ENCODE measurements at regions not wholly inside any gene's neighbourhood (a gene's known extent, or its start where the extent isn't known, plus 50 kb on each side); places are given as distances from the start of the nearest gene placed in this dataset.

GRCh38 chr3:73966733-73967132 is 342.0 kb upstream of the PDZRN3 start:
- H3K27me3 ChIP-seq (ENCODE audit: control insufficient read depth, extremely low read depth, insufficient read depth, low read length) = no peaks in the 10 kb centered on the region
- no peak for DNase-seq (ENCODE audit: low read depth, low spot score)
- no peak overlapping the region for H3K9ac ChIP-seq (ENCODE audit: control insufficient read depth, extremely low read depth, insufficient read depth, low read length)
- no peak for TF ChIP-seq EZH2 (IDR thresholded peaks at IDR 0.05; ENCODE audit: low read length)
- TF ChIP-seq, protein P1, sequence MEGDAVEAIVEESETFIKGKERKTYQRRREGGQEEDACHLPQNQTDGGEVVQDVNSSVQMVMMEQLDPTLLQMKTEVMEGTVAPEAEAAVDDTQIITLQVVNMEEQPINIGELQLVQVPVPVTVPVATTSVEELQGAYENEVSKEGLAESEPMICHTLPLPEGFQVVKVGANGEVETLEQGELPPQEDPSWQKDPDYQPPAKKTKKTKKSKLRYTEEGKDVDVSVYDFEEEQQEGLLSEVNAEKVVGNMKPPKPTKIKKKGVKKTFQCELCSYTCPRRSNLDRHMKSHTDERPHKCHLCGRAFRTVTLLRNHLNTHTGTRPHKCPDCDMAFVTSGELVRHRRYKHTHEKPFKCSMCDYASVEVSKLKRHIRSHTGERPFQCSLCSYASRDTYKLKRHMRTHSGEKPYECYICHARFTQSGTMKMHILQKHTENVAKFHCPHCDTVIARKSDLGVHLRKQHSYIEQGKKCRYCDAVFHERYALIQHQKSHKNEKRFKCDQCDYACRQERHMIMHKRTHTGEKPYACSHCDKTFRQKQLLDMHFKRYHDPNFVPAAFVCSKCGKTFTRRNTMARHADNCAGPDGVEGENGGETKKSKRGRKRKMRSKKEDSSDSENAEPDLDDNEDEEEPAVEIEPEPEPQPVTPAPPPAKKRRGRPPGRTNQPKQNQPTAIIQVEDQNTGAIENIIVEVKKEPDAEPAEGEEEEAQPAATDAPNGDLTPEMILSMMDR (optimal IDR thresholded peaks at IDR 0.05 in 1 of 3, IDR thresholded peaks at IDR 0.05 in 1 of 3, conservative IDR thresholded peaks at IDR 0.05 in 1 of 3; ENCODE audit: extremely low read depth in 1 of 3, insufficient read depth in 2 of 3, low read length in 3 of 3) = no peak
- H3K9me3 ChIP-seq (ENCODE audit: control insufficient read depth, low read depth, low read length) = no peaks in the 10 kb centered on the region
- no peak overlapping the region for H2AFZ ChIP-seq (ENCODE audit: control insufficient read depth, low read length)
- dilution Hi-C loops (cut with MboI; ENCODE audit: extremely low pct_ligation_motif_present, low sequenced_read_pairs) = no loop called here
- no peak overlapping the region for H3K4me3 ChIP-seq (ENCODE audit: control insufficient read depth in 2 of 3, extremely low read depth in 1 of 3, insufficient read depth in 2 of 3, low read depth in 1 of 3, low read length in 3 of 3)
- H3K9me1 ChIP-seq (ENCODE audit: control insufficient read depth, extremely low read depth, insufficient read depth, low read length) = no peaks in the 10 kb centered on the region
- H3K4me2 ChIP-seq (ENCODE audit: control insufficient read depth, extremely low read depth, insufficient read depth, low read depth, low read length) = no peak overlapping the region
- H4K20me1 ChIP-seq (ENCODE audit: control insufficient read depth, extremely low read depth, insufficient read depth, low read length) = no peaks in the 10 kb centered on the region
- H3K4me1 ChIP-seq (ENCODE audit: control insufficient read depth, extremely low read depth, insufficient read depth, low read length) = no peaks in the 10 kb centered on the region
- no peaks in the 10 kb centered on the region for H3K79me2 ChIP-seq (ENCODE audit: control insufficient read depth, insufficient read depth, low read length)
- no peak overlapping the region for H3K27ac ChIP-seq (ENCODE audit: control insufficient read depth, insufficient read depth, low read length)
- no peak for FAIRE-seq
- H3K36me3 ChIP-seq (ENCODE audit: control insufficient read depth in 2 of 2, extremely low read depth in 1 of 2, insufficient read depth in 2 of 2, low read length in 2 of 2) = no peaks in the 10 kb centered on the region

DNA sequence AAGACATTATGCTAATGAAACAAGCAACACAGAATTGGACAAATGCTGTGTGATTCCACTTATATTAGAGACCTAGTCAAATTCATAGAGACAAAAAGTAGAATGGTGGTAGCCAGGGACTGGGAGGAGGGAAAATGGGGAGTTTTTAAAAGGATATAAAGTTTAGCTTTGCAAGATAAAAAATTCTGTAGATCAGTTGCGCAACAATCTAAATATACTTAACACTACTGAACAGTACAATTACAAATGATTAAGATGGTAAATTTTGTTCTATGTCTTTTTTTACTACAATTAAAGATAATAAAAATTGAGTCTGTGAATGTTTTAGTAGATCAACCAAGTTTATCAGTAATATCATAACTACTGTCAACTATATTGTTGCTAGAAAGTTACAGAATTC is 340.1 kb upstream of the PDZRN3 start:
- H3K9me1 ChIP-seq (ENCODE audit: control insufficient read depth, extremely low read depth, insufficient read depth, low read length) = no peaks in the 10 kb centered on the region
- H3K4me2 ChIP-seq (ENCODE audit: control insufficient read depth, extremely low read depth, insufficient read depth, low read depth, low read length) = no peak overlapping the region
- H3K9ac ChIP-seq (ENCODE audit: control insufficient read depth, extremely low read depth, insufficient read depth, low read length) = no peak overlapping the region
- H3K4me1 ChIP-seq (ENCODE audit: control insufficient read depth, extremely low read depth, insufficient read depth, low read length) = no peaks in the 10 kb centered on the region
- no peak overlapping the region for H3K27ac ChIP-seq (ENCODE audit: control insufficient read depth, insufficient read depth, low read length)
- dilution Hi-C loops (cut with MboI; ENCODE audit: extremely low pct_ligation_motif_present, low sequenced_read_pairs) = no loop called here
- no peak overlapping the region for H3K4me3 ChIP-seq (ENCODE audit: control insufficient read depth in 2 of 3, extremely low read depth in 1 of 3, insufficient read depth in 2 of 3, low read depth in 1 of 3, low read length in 3 of 3)
- no peaks in the 10 kb centered on the region for H3K9me3 ChIP-seq (ENCODE audit: control insufficient read depth, low read depth, low read length)
- H2AFZ ChIP-seq (ENCODE audit: control insufficient read depth, low read length) = no peak overlapping the region
- H3K36me3 ChIP-seq (ENCODE audit: control insufficient read depth in 2 of 2, extremely low read depth in 1 of 2, insufficient read depth in 2 of 2, low read length in 2 of 2) = no peaks in the 10 kb centered on the region
- no peaks in the 10 kb centered on the region for H3K27me3 ChIP-seq (ENCODE audit: control insufficient read depth, extremely low read depth, insufficient read depth, low read length)
- H3K79me2 ChIP-seq (ENCODE audit: control insufficient read depth, insufficient read depth, low read length) = no peaks in the 10 kb centered on the region
- H4K20me1 ChIP-seq (ENCODE audit: control insufficient read depth, extremely low read depth, insufficient read depth, low read length) = no peaks in the 10 kb centered on the region
- FAIRE-seq (no peak), DNase-seq (ENCODE audit: low read depth, low spot score) (no peak)
- TF ChIP-seq, protein P1 (optimal IDR thresholded peaks at IDR 0.05 in 1 of 3, IDR thresholded peaks at IDR 0.05 in 1 of 3, conservative IDR thresholded peaks at IDR 0.05 in 1 of 3; ENCODE audit: extremely low read depth in 1 of 3, insufficient read depth in 2 of 3, low read length in 3 of 3) = no peak
- TF ChIP-seq EZH2 (IDR thresholded peaks at IDR 0.05; ENCODE audit: low read length) = no peak
